PFSK-1 (cell line): ENCODE measurements at regions not wholly inside any gene's neighbourhood (a gene's known extent, or its start where the extent isn't known, plus 50 kb on each side); places are given as distances from the start of the nearest gene placed in this dataset.

Source experiments
- FOXP2 ChIP-seq: optimal IDR thresholded peaks from 2 replicates; pipeline ENCODE3; 2011; ENCODE audit warnings: borderline replicate concordance, control low read depth, inconsistent platforms; ENCODE audit not compliant: insufficient read depth; ENCODE audit errors: extremely low read length, extremely low read depth
- POLR2AphosphoS5 ChIP-seq: IDR thresholded peaks from 2 replicates; pipeline ENCODE4 v1.6.1; 2012; ENCODE audit warnings: low read depth, mild to moderate bottlenecking, control low read depth, low read length, moderate library complexity
- REST ChIP-seq, 2 experiments: IDR thresholded peaks; 2 replicates each; pipeline versions ENCODE4 v1.6.1 to v1.8.0; 2011 to 2012; ENCODE audit warnings: low read depth in 2 of 2, low read length in 2 of 2, control low read depth in 1 of 2, inconsistent platforms in 1 of 2, mild to moderate bottlenecking in 1 of 2, moderate library complexity in 1 of 2; ENCODE audit not compliant: insufficient read depth in 1 of 2
- SIN3A ChIP-seq: IDR thresholded peaks from 2 replicates; pipeline ENCODE4 v1.6.1; 2012; ENCODE audit warnings: mild to moderate bottlenecking, low read length, moderate library complexity, borderline replicate concordance; ENCODE audit not compliant: insufficient read depth
- TAF1 ChIP-seq: IDR thresholded peaks from 2 replicates; pipeline ENCODE4 v1.6.1; 2012; ENCODE audit warnings: low read length, control low read depth, borderline replicate concordance; ENCODE audit not compliant: insufficient read depth

DNA sequence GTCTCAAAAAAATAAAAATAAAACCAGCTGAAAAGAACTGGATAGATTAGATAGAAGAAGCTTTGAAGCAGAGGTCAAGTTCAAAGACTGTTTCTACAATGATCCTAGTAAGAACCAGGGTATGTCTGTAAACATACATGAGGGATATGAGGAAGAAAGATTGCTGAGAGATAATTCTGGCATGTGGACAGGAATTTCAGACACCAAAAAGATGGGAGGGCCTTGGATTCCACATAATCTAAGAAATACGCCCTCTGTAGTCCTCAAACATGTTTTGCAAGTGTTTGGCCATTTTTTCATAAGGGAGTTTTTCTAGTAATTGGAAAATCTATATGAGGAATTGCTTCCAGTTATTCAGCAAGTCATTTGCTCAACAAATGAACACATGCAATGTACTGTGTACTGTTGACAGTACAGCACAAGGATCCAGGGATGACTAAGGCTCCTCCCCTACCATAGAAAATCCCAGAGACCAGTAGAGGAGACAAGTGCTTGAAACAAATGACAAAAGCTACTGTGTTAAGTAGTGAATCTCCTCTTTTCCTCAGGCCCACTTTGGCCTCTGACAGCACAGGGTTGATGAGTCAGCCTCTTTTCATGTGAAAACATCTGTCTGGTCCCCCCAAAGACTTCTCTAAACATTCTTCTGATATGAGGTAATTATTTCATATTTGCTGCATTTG, 795.9 kb downstream of the MAFB start:
- TF ChIP-seq TAF1 (no peak), POLR2AphosphoS5 (no peak), REST (IDR thresholded peaks at IDR 0.05; ENCODE audit: insufficient read depth in 1 of 2, low read depth in 2 of 2, low read length in 2 of 2) (no peak), SIN3A (no peak), FOXP2 (no peak)

DNA sequence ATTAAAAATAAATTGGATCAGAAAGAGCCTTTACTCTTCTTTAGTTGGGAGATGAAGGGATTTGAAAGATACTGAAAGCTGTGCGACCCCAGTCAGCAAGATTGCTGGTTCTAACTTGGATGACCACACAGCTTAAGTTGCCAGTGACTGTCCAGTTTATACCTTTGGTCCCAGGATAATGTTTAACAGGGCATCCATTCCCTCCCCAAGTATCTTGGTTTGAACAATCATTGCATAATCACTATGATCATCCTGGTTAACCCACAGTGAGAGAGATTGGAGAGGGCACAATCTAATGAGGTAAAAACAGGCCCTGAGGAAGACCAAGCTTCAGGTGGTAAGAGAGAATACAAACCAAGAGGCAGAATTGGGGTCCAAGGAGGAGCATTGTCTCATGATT, 798.3 kb downstream of the MAFB start:
- no peak for TF ChIP-seq SIN3A
- TF ChIP-seq POLR2AphosphoS5, result no peak
- TF ChIP-seq FOXP2, result no peak
- TF ChIP-seq REST (IDR thresholded peaks at IDR 0.05; ENCODE audit: insufficient read depth in 1 of 2, low read depth in 2 of 2, low read length in 2 of 2), result no peak
- no peak for TF ChIP-seq TAF1

GRCh38 chr20:39888310-39888709, 800.7 kb downstream of the MAFB start:
- TF ChIP-seq FOXP2 (no peak), SIN3A (no peak), POLR2AphosphoS5 (no peak), REST (IDR thresholded peaks at IDR 0.05; ENCODE audit: insufficient read depth in 1 of 2, low read depth in 2 of 2, low read length in 2 of 2) (no peak), TAF1 (no peak)

GRCh38 chr20:39886650-39887190, 802.3 kb downstream of the MAFB start:
- no peak for TF ChIP-seq SIN3A

DNA sequence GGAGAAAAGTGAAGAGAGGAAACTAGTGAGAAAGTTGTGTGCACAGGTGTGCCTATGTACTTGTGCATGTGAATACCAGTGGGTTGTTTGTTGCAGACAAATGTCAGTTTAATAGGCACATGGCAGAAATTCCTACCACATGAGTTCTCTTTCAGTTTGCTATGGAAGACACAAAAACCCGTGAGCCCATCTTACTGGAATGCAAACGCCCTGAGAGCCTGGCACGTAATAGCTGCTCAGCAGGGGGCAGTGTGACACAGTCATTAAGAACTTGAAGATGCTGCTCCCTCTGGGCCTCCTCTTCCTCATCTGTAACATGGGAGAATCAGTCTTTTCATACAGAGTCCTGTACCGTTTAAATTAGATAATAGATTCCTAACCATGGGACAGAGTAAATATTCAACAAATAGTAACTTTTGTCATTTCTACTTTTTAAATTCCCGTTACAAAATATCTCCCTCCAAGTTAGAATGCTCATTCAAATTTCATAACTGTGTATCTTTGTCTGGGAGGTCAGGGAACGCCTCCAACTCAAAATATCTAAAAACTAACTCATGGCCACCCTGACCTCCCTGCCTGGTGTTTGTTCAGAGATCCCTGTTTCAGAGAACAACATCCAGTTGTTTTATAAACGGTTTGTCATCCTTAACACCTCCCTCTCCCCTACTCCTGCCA, 802.9 kb downstream of the MAFB start:
- TF ChIP-seq REST (IDR thresholded peaks at IDR 0.05; ENCODE audit: insufficient read depth in 1 of 2, low read depth in 2 of 2, low read length in 2 of 2) (no peak), POLR2AphosphoS5 (no peak), SIN3A (no peak), TAF1 (no peak), FOXP2 (no peak)
